ENCODE measurements at regions not wholly inside any gene's neighbourhood (a gene's known extent, or its start where the extent isn't known, plus 50 kb on each side); places are given as distances from the start of the nearest gene placed in this dataset.

- TF ChIP-seq CTCF (optimal IDR thresholded peaks at IDR 0.05 in 1 of 3, IDR thresholded peaks at IDR 0.05 in 1 of 3, conservative IDR thresholded peaks at IDR 0.05 in 1 of 3; ENCODE audit: extremely low read depth in 1 of 3, insufficient read depth in 2 of 3, low read length in 3 of 3) (peak; percentile 74 to 84 (median 74)), EZH2 (IDR thresholded peaks at IDR 0.05; ENCODE audit: low read length) (no peak)
- no peaks in the 10 kb centered on the region for H3K27me3 ChIP-seq (ENCODE audit: control insufficient read depth, extremely low read depth, insufficient read depth, low read length)
- H3K79me2 ChIP-seq (ENCODE audit: control insufficient read depth, insufficient read depth, low read length): no peaks in the 10 kb centered on the region
- H3K9ac ChIP-seq (ENCODE audit: control insufficient read depth, extremely low read depth, insufficient read depth, low read length): no peak overlapping the region
- no peaks in the 10 kb centered on the region for H4K20me1 ChIP-seq (ENCODE audit: control insufficient read depth, extremely low read depth, insufficient read depth, low read length)
- no peak overlapping the region for H2AFZ ChIP-seq (ENCODE audit: control insufficient read depth, low read length)
- FAIRE-seq (peak; percentile 90), DNase-seq (ENCODE audit: low read depth, low spot score) (no peak)
- H3K4me1 ChIP-seq (ENCODE audit: control insufficient read depth, extremely low read depth, insufficient read depth, low read length): no peaks in the 10 kb centered on the region
- H3K27ac ChIP-seq (ENCODE audit: control insufficient read depth, insufficient read depth, low read length): no peak overlapping the region
- no peaks in the 10 kb centered on the region for H3K36me3 ChIP-seq (ENCODE audit: control insufficient read depth in 2 of 2, extremely low read depth in 1 of 2, insufficient read depth in 2 of 2, low read length in 2 of 2)
- H3K4me2 ChIP-seq (ENCODE audit: control insufficient read depth, extremely low read depth, insufficient read depth, low read depth, low read length): no peak overlapping the region
- H3K9me1 ChIP-seq (ENCODE audit: control insufficient read depth, extremely low read depth, insufficient read depth, low read length): no peaks in the 10 kb centered on the region
- H3K9me3 ChIP-seq (ENCODE audit: control insufficient read depth, low read depth, low read length): no peaks in the 10 kb centered on the region
- H3K4me3 ChIP-seq (ENCODE audit: control insufficient read depth in 2 of 3, extremely low read depth in 1 of 3, insufficient read depth in 2 of 3, low read depth in 1 of 3, low read length in 3 of 3): no peak overlapping the region
- dilution Hi-C loops (cut with MboI; ENCODE audit: extremely low pct_ligation_motif_present, low sequenced_read_pairs): no loop called here
Measured at GRCh38 chr2:137865954-137866540, 98.2 kb upstream of the HNMT start.

- H4K20me1 ChIP-seq (ENCODE audit: control insufficient read depth, extremely low read depth, insufficient read depth, low read length): no peaks in the 10 kb centered on the region
- H3K36me3 ChIP-seq (ENCODE audit: control insufficient read depth in 2 of 2, extremely low read depth in 1 of 2, insufficient read depth in 2 of 2, low read length in 2 of 2): no peaks in the 10 kb centered on the region
- no peaks in the 10 kb centered on the region for H3K79me2 ChIP-seq (ENCODE audit: control insufficient read depth, insufficient read depth, low read length)
- no peaks in the 10 kb centered on the region for H3K9me3 ChIP-seq (ENCODE audit: control insufficient read depth, low read depth, low read length)
- H3K4me1 ChIP-seq (ENCODE audit: control insufficient read depth, extremely low read depth, insufficient read depth, low read length): no peaks in the 10 kb centered on the region
- dilution Hi-C loops (cut with MboI; ENCODE audit: extremely low pct_ligation_motif_present, low sequenced_read_pairs): no loop called here
- no peaks in the 10 kb centered on the region for H3K27me3 ChIP-seq (ENCODE audit: control insufficient read depth, extremely low read depth, insufficient read depth, low read length)
- H3K9ac ChIP-seq (ENCODE audit: control insufficient read depth, extremely low read depth, insufficient read depth, low read length): no peak overlapping the region
- DNase-seq (ENCODE audit: low read depth, low spot score) (no peak), FAIRE-seq (no peak)
- H3K4me2 ChIP-seq (ENCODE audit: control insufficient read depth, extremely low read depth, insufficient read depth, low read depth, low read length): no peak overlapping the region
- no peak overlapping the region for H3K4me3 ChIP-seq (ENCODE audit: control insufficient read depth in 2 of 3, extremely low read depth in 1 of 3, insufficient read depth in 2 of 3, low read depth in 1 of 3, low read length in 3 of 3)
- no peak overlapping the region for H3K27ac ChIP-seq (ENCODE audit: control insufficient read depth, insufficient read depth, low read length)
- no peaks in the 10 kb centered on the region for H3K9me1 ChIP-seq (ENCODE audit: control insufficient read depth, extremely low read depth, insufficient read depth, low read length)
- TF ChIP-seq CTCF (optimal IDR thresholded peaks at IDR 0.05 in 1 of 3, IDR thresholded peaks at IDR 0.05 in 1 of 3, conservative IDR thresholded peaks at IDR 0.05 in 1 of 3; ENCODE audit: extremely low read depth in 1 of 3, insufficient read depth in 2 of 3, low read length in 3 of 3): no peak
- TF ChIP-seq EZH2 (IDR thresholded peaks at IDR 0.05; ENCODE audit: low read length): no peak
- no peak overlapping the region for H2AFZ ChIP-seq (ENCODE audit: control insufficient read depth, low read length)
Measured at GRCh38 chr2:137870682-137871081, 93.6 kb upstream of the HNMT start.

All from keratinocyte (primary cell).